GM13977 (cell line): ENCODE measurements at regions not wholly inside any gene's neighbourhood (a gene's known extent, or its start where the extent isn't known, plus 50 kb on each side); places are given as distances from the start of the nearest gene placed in this dataset.

ENCODE experiments used
- DNase-seq: peaks from one replicate; pipeline ENCODE4 v3.0.0; 2012; ENCODE audit warnings: low spot score
- CTCF ChIP-seq: IDR thresholded peaks from 2 replicates; pipeline ENCODE4 v1.5.1; 2012; ENCODE audit warnings: mild to moderate bottlenecking, control low read depth; ENCODE audit not compliant: insufficient read depth; ENCODE audit errors: extremely low read depth, missing control alignments
- in situ Hi-C: fragments of 300-500 bp; cut with MboI; formaldehyde crosslinking; loops from one replicate; pipeline ENCODE4 v1.12.0; 2022; ENCODE audit warnings: low sequenced_read_pairs, low pct_unique_long_range_greater_than_20kb, mixed read lengths, inconsistent platforms; ENCODE audit not compliant: unreplicated experiment

- no peak for TF ChIP-seq CTCF
- DNase-seq, result no peak
- in situ Hi-C loops, result no loop called here
These were observed 144.1 kb upstream of the SPEF2 start for GRCh38 chr5:35473589-35473988.

GRCh38 chr5:35470866-35471265, 146.8 kb upstream of the SPEF2 start:
- no peak for TF ChIP-seq CTCF
- in situ Hi-C loops, result no loop called here
- no peak for DNase-seq

GRCh38 chr5:35468811-35469210, 148.9 kb upstream of the SPEF2 start:
- in situ Hi-C loops, result no loop called here
- TF ChIP-seq CTCF, result no peak

GRCh38 chr5:35466746-35467145, 150.9 kb upstream of the SPEF2 start:
- TF ChIP-seq CTCF, result no peak
- DNase-seq, result no peak
- in situ Hi-C loops, result no loop called here

More at GRCh38 chr5:35468811-35469210, 148.9 kb upstream of the SPEF2 start:
- DNase-seq, result no peak

- DNase-seq, result no peak
- in situ Hi-C loops, result no loop called here
- TF ChIP-seq CTCF, result no peak
These were observed 152.9 kb upstream of the SPEF2 start for GRCh38 chr5:35464757-35465156.

- no peak for TF ChIP-seq CTCF
- in situ Hi-C loops, result no loop called here
- DNase-seq, result no peak
These were observed 156.1 kb upstream of the SPEF2 start for GRCh38 chr5:35461530-35461929.

GRCh38 chr5:35458824-35459207, 158.8 kb upstream of the SPEF2 start:
- no peak for TF ChIP-seq CTCF
- in situ Hi-C loops, result no loop called here
- no peak for DNase-seq
